ENCODE measurements at regions not wholly inside any gene's neighbourhood (a gene's known extent, or its start where the extent isn't known, plus 50 kb on each side); places are given as distances from the start of the nearest gene placed in this dataset.

GRCh38 chr10:55137063-55137462 lies 336.0 kb upstream of the PCDH15 start:
- intact Hi-C loops (cut with DNase I): no loop called here
- 90 to 95% methylated on average over 2 of the region's 2 CpGs for WGBS, 2 donors
- TF ChIP-seq CTCF (IDR thresholded peaks at IDR 0.05) (no peak), POLR2AphosphoS5 (IDR thresholded peaks at IDR 0.05) (no peak), POLR2A (IDR thresholded peaks at IDR 0.05) (no peak), EP300 (IDR thresholded peaks at IDR 0.05) (no peak)

GRCh38 chr10:55104738-55105137 lies 303.7 kb upstream of the PCDH15 start:
- H3K9me3 ChIP-seq: no peaks in the 10 kb centered on the region
- intact Hi-C loops (cut with DNase I): no loop called here
- WGBS, 2 donors: 77 to 89% methylated on average over 2 of the region's 2 CpGs
- no peaks in the 10 kb centered on the region for H3K27me3 ChIP-seq
- DNase-seq: no peak
- no peak overlapping the region for H3K27ac ChIP-seq
- H3K36me3 ChIP-seq: no peaks in the 10 kb centered on the region
- TF ChIP-seq POLR2A (IDR thresholded peaks at IDR 0.05) (no peak), CTCF (IDR thresholded peaks at IDR 0.05) (no peak)
- no peaks in the 10 kb centered on the region for H3K4me1 ChIP-seq
- H3K4me3 ChIP-seq: no peak overlapping the region

More at GRCh38 chr10:55137063-55137462, 336.0 kb upstream of the PCDH15 start:
- no peaks in the 10 kb centered on the region for H3K9me3 ChIP-seq
- H3K27ac ChIP-seq: no peak overlapping the region
- H3K4me3 ChIP-seq: no peak overlapping the region
- H3K27me3 ChIP-seq: no peaks in the 10 kb centered on the region
- no peaks in the 10 kb centered on the region for H3K36me3 ChIP-seq
- no peaks in the 10 kb centered on the region for H3K4me1 ChIP-seq
- no peak for DNase-seq

- Histone ChIP-seq H3K27ac (no peak overlapping the region), H3K4me1 (no peaks in the 10 kb centered on the region), H3K9me3 (no peaks in the 10 kb centered on the region), H3K36me3 (no peaks in the 10 kb centered on the region), H3K27me3 (no peaks in the 10 kb centered on the region), H3K4me3 (no peak overlapping the region)
- TF ChIP-seq POLR2A (IDR thresholded peaks at IDR 0.05) (no peak), CTCF (IDR thresholded peaks at IDR 0.05) (no peak), POLR2AphosphoS5 (IDR thresholded peaks at IDR 0.05) (no peak), EP300 (IDR thresholded peaks at IDR 0.05) (no peak)
- 71 to 88% methylated on average over 9 of the region's 9 CpGs for WGBS, 2 donors
- no peak for DNase-seq
- intact Hi-C loops (cut with DNase I): no loop called here
These were observed 297.4 kb upstream of the PCDH15 start for GRCh38 chr10:55098452-55098851.

GRCh38 chr10:55091691-55092328 lies 290.8 kb upstream of the PCDH15 start:
- H3K4me1 ChIP-seq: no peaks in the 10 kb centered on the region
- H3K27ac ChIP-seq: no peak overlapping the region
- 0% methylated on average over 1 of the region's 1 CpG for WGBS, 2 donors
- no peak for DNase-seq
- H3K27me3 ChIP-seq: no peaks in the 10 kb centered on the region
- no peak overlapping the region for H3K4me3 ChIP-seq
- no peaks in the 10 kb centered on the region for H3K36me3 ChIP-seq
- peak in 2 of 4 experiments; percentile 17 to 51 for TF ChIP-seq CTCF (IDR thresholded peaks at IDR 0.05)
- TF ChIP-seq POLR2A (IDR thresholded peaks at IDR 0.05): no peak
- intact Hi-C loops (cut with DNase I): no loop called here
- no peaks in the 10 kb centered on the region for H3K9me3 ChIP-seq

GRCh38 chr10:55078121-55078520 lies 277.1 kb upstream of the PCDH15 start:
- no peaks in the 10 kb centered on the region for H3K27me3 ChIP-seq
- TF ChIP-seq CTCF (IDR thresholded peaks at IDR 0.05) (no peak), POLR2A (IDR thresholded peaks at IDR 0.05) (no peak)
- H3K9me3 ChIP-seq: no peaks in the 10 kb centered on the region
- no peaks in the 10 kb centered on the region for H3K4me1 ChIP-seq
- H3K36me3 ChIP-seq: no peaks in the 10 kb centered on the region
- no peak for DNase-seq
- whole genome bisulfite sequencing, 2 donors: 85 to 87% methylated on average over 1 of the region's 1 CpG
- H3K27ac ChIP-seq: no peak overlapping the region
- no peak overlapping the region for H3K4me3 ChIP-seq
- intact Hi-C loops (cut with DNase I): no loop called here

Measured in sigmoid colon (tissue), 6 donors.